Glomerular endothelial cell (primary cell): ENCODE measurements at regions not wholly inside any gene's neighbourhood (a gene's known extent, or its start where the extent isn't known, plus 50 kb on each side); places are given as distances from the start of the nearest gene placed in this dataset.

ENCODE experiments used
- DNase-seq: peaks from one replicate; pipeline ENCODE4 v3.0.0-alpha.2; 2011; ENCODE audit warnings: low read depth, low spot score; ENCODE audit errors: extremely low read depth

GRCh38 chr2:7899923-7900322 is 781.9 kb upstream of the ID2 start:
- no peak for DNase-seq

DNA sequence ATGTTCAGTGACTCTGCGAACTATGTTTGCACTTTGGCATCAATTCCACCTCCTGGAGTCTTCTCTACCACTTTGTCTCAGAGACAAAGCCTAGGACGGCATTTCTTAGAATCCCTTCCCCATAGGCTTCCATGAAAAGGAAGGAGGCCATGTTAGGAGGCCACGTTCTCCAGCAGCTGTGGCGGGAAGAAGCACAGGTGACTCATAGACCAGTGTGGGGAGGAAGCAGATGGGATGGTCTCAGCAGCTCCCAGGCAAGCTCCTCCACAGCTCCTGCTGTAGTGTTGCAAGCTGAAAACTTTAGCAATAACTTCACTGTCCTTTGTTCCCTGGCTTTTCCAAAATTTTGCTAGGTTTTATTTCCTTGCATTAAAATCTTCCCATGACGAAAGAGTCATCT is 781.3 kb upstream of the ID2 start:
- DNase-seq: no peak

GRCh38 chr2:7902251-7902765 is 779.5 kb upstream of the ID2 start:
- DNase-seq: no peak

DNA sequence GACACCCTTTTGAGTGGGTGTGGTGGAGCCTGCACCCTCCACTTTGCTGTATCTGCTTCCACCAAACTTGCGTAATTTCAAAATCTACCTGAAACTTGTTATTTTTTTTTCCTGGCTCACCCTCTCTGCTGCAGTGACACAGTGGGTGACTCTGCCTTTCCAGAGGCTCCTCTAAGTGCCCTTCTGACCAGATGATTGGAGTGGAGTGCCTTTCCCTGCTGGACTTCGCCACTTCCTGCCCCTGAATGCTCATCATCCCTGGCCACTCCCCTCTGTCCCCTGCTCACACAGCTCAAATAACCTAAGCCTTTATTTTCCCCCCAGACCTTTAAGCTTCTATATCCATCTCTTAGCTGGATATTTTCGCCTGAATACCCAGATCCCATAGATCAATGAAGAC is 777.5 kb upstream of the ID2 start:
- DNase-seq: no peak

GRCh38 chr2:7905756-7906155 is 776.1 kb upstream of the ID2 start:
- DNase-seq: no peak

- no peak for DNase-seq
Observed at GRCh38 chr2:7906431-7906830, 775.4 kb upstream of the ID2 start.

GRCh38 chr2:7907041-7907440 is 774.8 kb upstream of the ID2 start:
- no peak for DNase-seq

GRCh38 chr2:7910752-7911151 is 771.1 kb upstream of the ID2 start:
- no peak for DNase-seq

- no peak for DNase-seq
Observed at GRCh38 chr2:7911196-7911595, 770.7 kb upstream of the ID2 start.

DNA sequence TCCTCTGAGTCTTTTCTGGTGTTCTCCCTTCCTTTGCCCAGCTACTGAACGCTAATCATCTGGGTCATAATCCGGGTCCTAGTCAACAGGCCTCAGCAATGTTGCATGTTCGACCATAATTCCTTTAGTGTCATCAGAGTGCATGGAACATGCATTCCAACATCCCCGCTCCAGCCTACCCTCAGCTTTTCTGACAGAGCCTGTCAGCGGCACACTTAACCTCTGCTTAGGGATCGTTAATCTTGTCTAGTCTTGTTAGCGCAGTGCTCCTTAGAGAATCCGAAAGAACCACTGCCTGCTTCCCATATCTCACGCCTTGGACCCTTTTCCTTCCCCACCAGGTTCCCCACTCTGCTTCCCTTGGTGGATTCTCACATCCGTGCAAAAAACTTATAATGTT is 767.9 kb upstream of the ID2 start:
- DNase-seq: no peak

- DNase-seq: no peak
Observed at GRCh38 chr2:7915302-7916091, 766.4 kb upstream of the ID2 start.

DNA sequence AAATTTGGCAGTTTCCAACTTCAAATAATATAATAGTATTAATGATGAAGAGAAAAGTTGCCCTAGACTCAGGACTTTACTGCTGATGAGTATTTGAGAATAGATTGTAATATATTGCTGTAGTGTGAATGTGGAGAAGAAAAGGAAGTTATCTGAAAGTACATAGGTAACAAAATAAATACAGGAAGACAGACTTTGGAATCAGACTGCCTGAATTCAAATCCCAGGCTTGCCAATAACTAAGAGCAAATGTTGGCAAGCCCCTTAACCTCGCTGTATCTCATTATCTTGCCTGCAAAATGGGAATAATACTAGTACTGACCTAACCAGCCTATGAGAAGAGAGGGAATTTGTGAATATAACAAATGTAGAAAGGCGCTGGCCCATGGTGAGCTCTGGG is 765.2 kb upstream of the ID2 start:
- DNase-seq: no peak

GRCh38 chr2:7919510-7919909 is 762.3 kb upstream of the ID2 start:
- DNase-seq: no peak

DNA sequence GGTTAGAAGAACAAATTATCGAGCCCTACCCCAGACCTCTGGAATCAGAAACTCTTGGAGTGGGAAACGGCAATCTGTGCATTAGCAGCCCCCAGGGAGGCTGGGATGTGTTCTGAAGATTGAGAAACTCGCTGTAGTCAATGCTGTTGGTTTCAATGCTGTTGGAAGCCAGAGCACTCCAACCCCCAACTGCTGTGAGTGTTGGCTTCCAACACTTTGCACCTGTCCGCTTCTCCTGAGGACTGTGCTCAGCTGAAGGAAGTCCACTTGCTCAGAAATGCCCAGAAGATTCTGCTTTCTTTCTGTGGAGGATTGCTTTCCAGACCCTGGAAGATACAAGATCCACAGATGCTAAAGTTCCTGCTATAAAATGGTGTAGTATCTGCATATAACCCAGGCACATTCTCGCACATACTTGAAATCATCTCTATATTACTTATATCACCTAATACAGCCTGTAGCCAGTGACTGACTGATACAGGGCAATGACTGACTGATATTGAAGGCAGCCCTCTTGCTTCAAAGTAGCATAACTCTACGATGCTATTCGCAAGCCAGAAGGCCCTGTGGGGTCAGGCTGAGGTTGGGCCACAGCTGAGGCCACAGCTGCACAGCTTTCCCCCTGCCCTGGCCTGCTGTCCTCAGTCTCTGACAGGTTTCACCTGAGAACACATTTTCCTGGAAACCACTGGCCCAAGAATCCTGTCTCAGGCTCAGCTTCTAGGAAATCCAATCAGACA is 757.7 kb upstream of the ID2 start:
- no peak for DNase-seq

DNA sequence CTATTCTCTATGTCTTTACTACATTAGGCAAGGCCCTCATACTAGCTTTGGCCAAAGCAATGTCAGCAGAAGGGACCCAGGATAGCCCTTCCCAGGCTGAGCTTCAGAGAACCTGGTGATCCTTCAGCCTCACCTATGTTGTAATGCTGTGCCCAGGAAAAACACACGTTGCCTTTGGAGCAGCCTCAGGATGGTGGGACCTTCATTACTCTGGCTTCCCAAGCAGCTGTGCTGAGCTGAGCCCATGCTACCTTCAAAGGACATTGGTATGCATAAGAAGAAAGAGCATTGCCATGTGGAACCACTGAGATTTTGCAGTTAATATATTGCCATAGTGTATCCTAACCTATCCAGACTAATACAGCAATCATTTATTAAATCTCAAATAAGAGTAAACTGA is 756.4 kb upstream of the ID2 start:
- DNase-seq: no peak

DNA sequence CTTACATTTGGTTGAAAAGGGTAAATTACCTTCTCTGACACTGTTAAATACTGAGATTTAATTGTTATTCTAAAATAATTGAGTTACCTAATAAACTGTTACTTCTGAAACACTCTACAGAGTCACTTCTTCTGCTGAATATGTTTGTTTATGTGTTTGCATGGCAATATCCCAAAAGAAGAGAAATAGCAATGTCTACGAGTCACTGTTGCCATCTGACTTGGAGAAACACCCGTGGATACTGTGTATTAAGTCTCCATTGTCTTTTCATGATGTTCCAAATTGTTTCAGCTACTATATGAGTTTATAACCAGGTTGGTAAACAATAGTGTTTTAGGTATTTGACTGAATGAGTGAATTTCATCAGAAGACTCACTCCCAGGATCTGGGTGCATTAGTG is 754.2 kb upstream of the ID2 start:
- no peak for DNase-seq

- DNase-seq: no peak
Observed at GRCh38 chr2:7929281-7929680, 752.6 kb upstream of the ID2 start.

- DNase-seq: no peak
Observed at GRCh38 chr2:7930800-7931635, 750.8 kb upstream of the ID2 start.

- no peak for DNase-seq
Observed at GRCh38 chr2:7931808-7932207, 750.0 kb upstream of the ID2 start.

DNA sequence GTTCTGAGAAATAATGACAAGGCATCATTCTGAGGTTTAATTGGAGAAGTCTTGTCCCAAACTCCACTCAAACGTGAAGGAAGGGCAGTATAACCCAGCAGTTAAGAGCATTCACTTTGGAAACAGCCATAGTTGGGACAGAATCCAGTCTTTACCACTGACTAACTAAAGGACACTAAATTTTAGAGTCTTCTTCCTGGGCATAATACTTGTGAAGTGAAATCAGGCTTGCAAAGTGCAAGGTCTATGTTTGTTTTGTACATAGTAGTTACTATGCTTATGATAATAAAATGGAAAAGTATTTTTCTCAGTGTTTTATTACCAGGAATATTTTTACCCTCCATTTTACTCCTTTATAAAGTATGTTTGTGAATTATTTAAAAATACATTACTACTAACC is 748.2 kb upstream of the ID2 start:
- DNase-seq: no peak

- DNase-seq: no peak
Observed at GRCh38 chr2:7934476-7934875, 747.4 kb upstream of the ID2 start.
